H9 (cell line): ENCODE measurements at regions not wholly inside any gene's neighbourhood (a gene's known extent, or its start where the extent isn't known, plus 50 kb on each side); places are given as distances from the start of the nearest gene placed in this dataset.

Experiments used
- DNase-seq: peaks from one replicate; pipeline ENCODE4 v3.0.0-alpha.2; 2017
- H2AFZ ChIP-seq: one replicate; pipeline ENCODE4 v1.6.1; 2013; ENCODE audit warnings: mild to moderate bottlenecking, low read length, control low read depth, moderate library complexity
- H2AK5ac ChIP-seq: 2 replicates; pipeline ENCODE4 v1.6.1; 2013; ENCODE audit warnings: low read length, control low read depth, mixed read lengths; ENCODE audit not compliant: insufficient read length
- H2BK120ac ChIP-seq: one replicate; pipeline ENCODE4 v1.6.1; 2013; ENCODE audit warnings: low read depth, mild to moderate bottlenecking, low read length, control low read depth, inconsistent platforms; ENCODE audit not compliant: poor library complexity, severe bottlenecking
- H2BK12ac ChIP-seq: 2 replicates; pipeline ENCODE4 v1.6.1; 2013; ENCODE audit warnings: low read length, control low read depth, mixed read lengths, low read depth; ENCODE audit not compliant: insufficient read length
- H2BK15ac ChIP-seq: 2 replicates; pipeline ENCODE4 v1.6.1; 2013; ENCODE audit warnings: low read depth, low read length, control low read depth
- H2BK20ac ChIP-seq: one replicate; pipeline ENCODE4 v1.6.1; 2013; ENCODE audit warnings: low read depth, mild to moderate bottlenecking, low read length, control low read depth, inconsistent platforms; ENCODE audit not compliant: poor library complexity, severe bottlenecking
- H2BK5ac ChIP-seq: 2 replicates; pipeline ENCODE4 v1.6.1; 2013; ENCODE audit warnings: low read length, control low read depth, mixed read lengths; ENCODE audit not compliant: insufficient read length
- H3K14ac ChIP-seq: 2 replicates; pipeline ENCODE4 v1.6.1; 2013; ENCODE audit warnings: low read length, control low read depth; ENCODE audit not compliant: insufficient read depth
- H3K18ac ChIP-seq: 2 replicates; pipeline ENCODE4 v1.6.1; 2013; ENCODE audit warnings: low read depth, mild to moderate bottlenecking, mixed read lengths, low read length, control low read depth; ENCODE audit not compliant: insufficient read length
- H3K23ac ChIP-seq: 2 replicates; pipeline ENCODE4 v1.6.1; 2013; ENCODE audit warnings: low read length, control low read depth, mixed read lengths, low read depth; ENCODE audit not compliant: insufficient read length
- H3K23me2 ChIP-seq: 2 replicates; pipeline ENCODE4 v1.6.1; 2013; ENCODE audit warnings: low read depth, mild to moderate bottlenecking, mixed read lengths, low read length, control low read depth; ENCODE audit not compliant: insufficient read length, poor library complexity, severe bottlenecking
- H3K27ac ChIP-seq: 2 replicates; pipeline ENCODE4 v1.5.1; 2013; ENCODE audit warnings: low read length, control low read depth, mixed read lengths, low read depth; ENCODE audit not compliant: insufficient read length
- H3K27me3 ChIP-seq: 2 replicates; pipeline ENCODE4 v1.6.1; 2013; ENCODE audit warnings: low read length, control low read depth, inconsistent platforms; ENCODE audit not compliant: insufficient read depth
- H3K4ac ChIP-seq: 2 replicates; pipeline ENCODE4 v1.6.1; 2013; ENCODE audit warnings: low read depth, mild to moderate bottlenecking, control low read depth, inconsistent platforms, low read length, moderate library complexity
- H3K4me1 ChIP-seq: 2 replicates; pipeline ENCODE4 v1.6.1; 2013; ENCODE audit warnings: low read length, control low read depth, inconsistent platforms; ENCODE audit not compliant: insufficient read depth
- H3K4me2 ChIP-seq: 2 replicates; pipeline ENCODE4 v1.6.1; 2013; ENCODE audit warnings: low read length, control low read depth, mixed read lengths; ENCODE audit not compliant: insufficient read length, insufficient read depth
- H3K56ac ChIP-seq: 2 replicates; pipeline ENCODE4 v1.6.1; 2013; ENCODE audit warnings: low read depth, mild to moderate bottlenecking, mixed read lengths, low read length, control low read depth; ENCODE audit not compliant: insufficient read length
- H3K79me1 ChIP-seq: 2 replicates; pipeline ENCODE4 v1.6.1; 2013; ENCODE audit warnings: low read depth, mild to moderate bottlenecking, moderate library complexity, low read length, control low read depth, inconsistent platforms; ENCODE audit not compliant: insufficient read depth, poor library complexity, severe bottlenecking
- H3K79me2 ChIP-seq: 2 replicates; pipeline ENCODE4 v1.6.1; 2013; ENCODE audit warnings: low read length, control low read depth, inconsistent platforms; ENCODE audit not compliant: insufficient read depth
- H3K9ac ChIP-seq: 2 replicates; pipeline ENCODE4 v1.6.1; 2013; ENCODE audit warnings: low read length, control low read depth, mixed read lengths; ENCODE audit not compliant: insufficient read length; ENCODE audit errors: extremely low read depth
- H3K9me3 ChIP-seq: one replicate; pipeline ENCODE4 v1.6.1; 2013; ENCODE audit warnings: low read depth, low read length, inconsistent platforms; ENCODE audit not compliant: control insufficient read depth
- H3T11ph ChIP-seq: one replicate; pipeline ENCODE4 v1.6.1; 2013; ENCODE audit warnings: mild to moderate bottlenecking, low read length, control low read depth, inconsistent platforms
- H4K20me1 ChIP-seq: one replicate; pipeline ENCODE4 v1.6.1; 2013; ENCODE audit not compliant: control insufficient read depth, insufficient read length, insufficient read depth
- H4K5ac ChIP-seq: 2 replicates; pipeline ENCODE4 v1.6.1; 2013; ENCODE audit warnings: low read depth, mild to moderate bottlenecking, mixed read lengths, low read length, control low read depth; ENCODE audit not compliant: insufficient read length
- H4K8ac ChIP-seq: replicated peaks from 2 replicates; pipeline ENCODE4 v1.6.1; 2013; ENCODE audit warnings: low read length, control low read depth, mixed read lengths, low read depth; ENCODE audit not compliant: insufficient read length
- H4K91ac ChIP-seq: 2 replicates; pipeline ENCODE4 v1.6.1; 2013; ENCODE audit warnings: low read depth, mild to moderate bottlenecking, moderate library complexity, mixed read lengths, low read length, control low read depth; ENCODE audit not compliant: insufficient read length
- H3K27ac Mint-ChIP-seq, 3 experiments: 2 replicates in 2 of 3; 3 replicates in 1 of 3; pipeline ENCODE4 v1.8.0; 2020 to 2021; ENCODE audit warnings: mixed read lengths in 3 of 3, mild to moderate bottlenecking in 1 of 3, moderate library complexity in 1 of 3
- H3K27me3 Mint-ChIP-seq: 2 replicates; pipeline ENCODE4 v1.8.0; 2021; ENCODE audit warnings: low read depth, mild to moderate bottlenecking, moderate library complexity, mixed read lengths
- H3K36me3 Mint-ChIP-seq, 3 experiments: 2 replicates in 2 of 3; 3 replicates in 1 of 3; pipeline ENCODE4 v1.8.0; 2020 to 2021; ENCODE audit warnings: low read depth in 3 of 3, mixed read lengths in 3 of 3; ENCODE audit not compliant: insufficient read depth in 1 of 3
- H3K4me1 Mint-ChIP-seq, 2 experiments: 2 replicates each; pipeline ENCODE4 v1.8.0; 2020; ENCODE audit warnings: mixed read lengths in 2 of 2
- H3K4me3 Mint-ChIP-seq, 2 experiments: 2 replicates in 1 of 2; 3 replicates in 1 of 2; pipeline ENCODE4 v1.8.0; 2020 to 2021; ENCODE audit warnings: mild to moderate bottlenecking in 2 of 2, mixed read lengths in 2 of 2, moderate library complexity in 1 of 2
- H3K9me3 Mint-ChIP-seq, 2 experiments: 2 replicates in 1 of 2; 3 replicates in 1 of 2; pipeline ENCODE4 v1.8.0; 2020; ENCODE audit warnings: mild to moderate bottlenecking in 2 of 2, mixed read lengths in 2 of 2, moderate library complexity in 1 of 2
- CTCF ChIP-seq: fragments of 200-600 bp; sonication (generic); conservative IDR thresholded peaks from 3 replicates; pipeline ENCODE4 v1.8.0; 2021; ENCODE audit warnings: antibody characterized with exemption, mild to moderate bottlenecking
- WGBS: extraction: QIAGEN DNeasy Blood & Tissue Kit; methylation state at CpG from one replicate; pipeline ENCODE4 v1.1.7; 2013; ENCODE audit warnings: missing lambda C conversion rate, low lambda C conversion rate, mixed read lengths; ENCODE audit not compliant: insufficient read length; ENCODE audit errors: extremely low coverage; 5-methylcytosine and 5-hydroxymethylcytosine counted together

GRCh38 chr1:203926025-203926540, 64.7 kb downstream of the SNRPE start:
- H2BK12ac ChIP-seq = no peak overlapping the region
- no peak for DNase-seq
- no peak overlapping the region for H2AK5ac ChIP-seq
- 97% methylated on average over 2 of the region's 6 CpGs for WGBS
- no peak overlapping the region for H2BK20ac ChIP-seq
- H3K27me3 ChIP-seq = no peaks in the 10 kb centered on the region
- H3K9me3 Mint-ChIP-seq = 0 out of 5 replicates have a peak, but pooled peaks cover 0 to 1% of the 10 kb centered on the region in 2 experiments
- no peak overlapping the region for H3K23ac ChIP-seq
- H3K14ac ChIP-seq = no peak overlapping the region
- H3T11ph ChIP-seq = no peak overlapping the region
- H3K4me2 ChIP-seq = no peak overlapping the region
- H4K91ac ChIP-seq = no peak overlapping the region
- H3K9ac ChIP-seq = no peak overlapping the region
- no peaks in the 10 kb centered on the region for H3K27me3 Mint-ChIP-seq
- no peak overlapping the region for H3K27ac Mint-ChIP-seq
- no peaks in the 10 kb centered on the region for H3K79me2 ChIP-seq
- H3K4me3 Mint-ChIP-seq = no peak overlapping the region
- no peak overlapping the region for H3K56ac ChIP-seq
- no peak overlapping the region for H4K8ac ChIP-seq
- H3K4ac ChIP-seq = no peak overlapping the region
- H2BK120ac ChIP-seq = no peak overlapping the region
- H4K5ac ChIP-seq = no peak overlapping the region
- no peak overlapping the region for H2AFZ ChIP-seq
- H2BK15ac ChIP-seq = no peak overlapping the region
- H3K4me1 Mint-ChIP-seq = no peaks in the 10 kb centered on the region
- H3K36me3 Mint-ChIP-seq = no peaks in the 10 kb centered on the region
- no peak overlapping the region for H3K18ac ChIP-seq
- H3K4me1 ChIP-seq = no peaks in the 10 kb centered on the region
- no peaks in the 10 kb centered on the region for H3K23me2 ChIP-seq
- H3K9me3 ChIP-seq = no peaks in the 10 kb centered on the region
- no peaks in the 10 kb centered on the region for H3K79me1 ChIP-seq
- no peak overlapping the region for H3K27ac ChIP-seq
- H2BK5ac ChIP-seq = no peak overlapping the region
- TF ChIP-seq CTCF = no peak
- H4K20me1 ChIP-seq = no peaks in the 10 kb centered on the region
